GM11168 (cell line): ENCODE measurements at regions not wholly inside any gene's neighbourhood (a gene's known extent, or its start where the extent isn't known, plus 50 kb on each side); places are given as distances from the start of the nearest gene placed in this dataset.

Experiments
- in situ Hi-C: fragments of 300-500 bp; cut with MboI; formaldehyde crosslinking; loops from one replicate; pipeline ENCODE4 v1.12.0; 2022; ENCODE audit warnings: low sequenced_read_pairs; ENCODE audit not compliant: unreplicated experiment

DNA sequence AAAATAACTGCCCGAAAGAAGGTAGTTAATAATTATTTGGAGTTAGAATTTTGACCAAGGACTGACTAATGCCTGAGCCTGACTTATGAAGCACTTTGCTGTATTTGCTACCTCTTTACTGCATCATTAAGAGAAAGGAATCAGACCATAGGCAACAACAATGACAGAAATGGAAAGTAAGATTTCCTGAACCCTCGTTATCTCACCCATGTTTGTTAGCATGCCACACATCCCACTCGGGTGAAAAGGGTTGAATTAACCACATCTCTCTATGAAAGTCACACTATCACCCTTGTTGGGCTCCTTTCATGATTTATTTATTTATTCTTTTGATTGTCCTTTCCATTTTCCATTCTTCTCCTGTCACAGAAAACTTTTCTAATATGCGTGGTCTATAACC, 59.6 kb downstream of the OLIG3 start:
- in situ Hi-C loops, result no loop called here

DNA sequence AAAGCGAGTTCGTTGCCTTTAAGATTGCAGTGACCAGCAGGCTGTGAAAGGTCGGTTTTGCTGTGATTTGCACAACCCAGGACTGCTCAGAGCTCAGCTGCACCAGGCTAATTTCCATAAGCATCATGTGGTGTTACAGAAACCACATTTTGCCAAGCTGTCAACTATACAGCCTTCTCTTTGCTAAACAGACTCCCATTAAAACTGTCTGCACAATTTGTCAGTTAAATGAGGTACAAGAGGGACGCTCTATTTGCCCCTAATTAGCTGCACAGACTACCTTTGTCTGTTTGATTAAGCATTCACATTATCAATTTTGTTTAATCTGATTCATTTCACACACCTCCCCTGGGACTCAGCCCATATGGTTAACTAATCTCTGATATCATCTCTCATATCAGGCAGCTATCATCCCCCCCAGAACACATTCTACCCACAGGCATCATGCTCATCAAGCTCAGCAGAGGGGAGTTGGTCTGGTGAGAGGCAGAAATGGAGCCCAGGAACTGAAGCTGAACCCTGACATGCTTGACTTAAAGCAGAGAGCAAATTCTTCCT, 62.1 kb downstream of the OLIG3 start:
- in situ Hi-C loops, result no loop called here

- in situ Hi-C loops, result no loop called here
These were observed 63.2 kb downstream of the OLIG3 start for GRCh38 chr6:137430954-137431353.

DNA sequence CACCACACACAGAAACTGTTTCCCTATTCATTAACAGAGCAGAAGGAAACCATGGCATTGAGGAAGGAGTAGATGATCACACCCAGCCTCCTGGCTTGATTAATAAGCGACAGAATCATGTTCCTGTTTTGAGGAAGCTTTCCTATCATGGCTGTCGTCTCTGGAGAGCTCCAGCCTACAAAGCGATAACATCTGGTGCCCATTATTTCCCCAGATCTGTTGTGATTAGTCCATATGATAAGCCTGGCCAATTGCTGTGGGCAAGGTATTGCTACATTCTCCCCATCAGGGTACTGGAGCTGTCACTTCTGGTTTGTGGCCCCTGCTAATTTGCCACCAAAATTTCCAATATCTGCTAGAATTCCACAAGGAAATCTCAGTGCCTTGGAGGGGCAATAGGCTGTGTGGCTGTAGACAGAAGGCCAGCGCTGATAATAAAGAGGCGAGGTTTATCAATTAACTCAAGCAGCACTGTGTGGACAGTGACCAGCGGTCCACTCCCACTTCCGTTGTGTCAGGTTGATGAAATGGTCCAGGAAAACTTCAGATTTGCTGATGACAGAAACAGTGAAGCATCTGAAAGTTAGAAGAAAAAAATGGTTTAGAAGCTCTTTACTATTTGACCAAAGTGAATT, 66.4 kb downstream of the OLIG3 start:
- in situ Hi-C loops, result no loop called here

DNA sequence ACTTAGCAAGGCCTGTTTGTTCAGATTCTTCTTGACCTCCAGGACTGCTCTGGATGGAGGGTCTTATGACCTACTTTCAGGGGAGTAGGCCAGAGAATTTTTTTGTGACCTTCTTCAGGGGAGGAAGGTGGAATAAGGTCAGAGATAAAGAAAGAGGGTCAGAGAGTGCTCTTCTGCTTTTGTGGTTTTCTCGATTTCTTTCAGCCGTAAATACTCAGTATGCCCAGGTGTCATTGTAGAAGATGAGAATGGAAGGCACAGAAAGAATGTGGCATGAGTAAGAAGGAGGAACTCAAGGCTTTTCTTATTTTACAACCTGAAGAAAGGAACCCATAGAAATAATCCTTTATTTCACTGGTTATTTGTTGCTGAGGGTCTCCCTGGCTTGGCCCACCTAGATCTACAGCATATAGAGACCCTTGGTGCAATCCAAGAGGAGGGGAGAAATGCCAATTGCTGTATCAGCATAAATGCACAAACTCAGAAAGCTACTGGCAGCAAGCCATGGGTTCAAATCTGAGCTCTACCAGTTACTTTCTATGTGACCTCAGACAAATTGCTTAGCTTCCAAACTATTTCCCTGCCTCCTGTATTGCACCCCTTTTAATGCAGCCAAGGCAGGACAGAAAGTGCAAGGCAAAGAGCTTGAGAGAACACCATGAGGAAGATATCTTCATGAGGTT, 68.0 kb downstream of the OLIG3 start:
- in situ Hi-C loops, result no loop called here

DNA sequence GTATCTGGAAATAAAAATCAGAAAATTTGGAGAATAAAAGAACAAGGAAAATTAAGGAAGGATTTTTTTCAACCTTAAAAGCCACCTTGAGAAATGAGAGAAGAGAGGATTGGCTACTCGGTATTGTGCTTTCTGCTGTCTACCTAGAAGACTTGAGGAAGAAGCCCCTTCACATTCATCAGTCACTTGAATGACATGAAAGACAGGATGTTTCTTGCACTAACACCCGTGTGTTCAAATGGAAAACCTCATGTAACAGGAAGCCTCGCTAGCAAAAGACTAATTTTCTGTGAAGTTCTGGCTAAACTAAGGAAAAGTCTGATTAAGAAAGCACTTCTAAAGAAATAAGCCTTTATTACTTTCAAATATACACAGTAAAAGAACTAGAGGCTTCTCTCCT, 69.9 kb downstream of the OLIG3 start:
- in situ Hi-C loops, result no loop called here

DNA sequence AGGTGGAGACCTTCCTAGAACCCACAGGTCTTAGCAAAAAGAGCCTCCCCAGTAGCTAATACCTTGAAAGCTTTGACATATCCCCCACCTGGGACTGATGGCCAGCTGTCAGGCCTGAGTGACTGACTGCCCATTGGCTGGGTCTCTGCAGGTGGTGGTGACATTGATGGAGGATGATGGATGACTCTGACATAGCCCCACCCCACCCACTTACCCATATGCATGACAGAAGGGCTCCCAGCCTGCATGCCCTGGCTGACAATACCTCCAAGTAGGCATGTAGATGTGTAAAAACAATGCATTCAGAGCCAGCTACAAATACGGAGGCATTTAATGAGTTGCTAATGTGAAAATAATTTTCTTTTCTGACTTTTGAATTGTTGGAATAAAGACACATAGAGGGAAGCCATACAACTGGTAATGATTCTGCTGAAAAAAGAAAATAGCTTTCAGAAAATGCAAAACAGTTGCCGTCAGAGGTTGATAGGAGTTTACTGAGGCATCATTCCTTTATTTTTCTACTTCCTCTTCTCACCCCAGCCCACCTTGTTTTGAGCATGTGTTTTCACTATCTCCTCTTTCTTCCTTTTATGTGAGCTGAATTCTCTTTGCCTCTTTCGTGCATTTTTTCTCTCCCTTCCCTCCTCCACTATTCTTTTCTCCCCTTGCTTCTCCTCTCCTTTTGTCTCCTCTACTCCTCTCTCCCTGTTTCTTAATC, 70.6 kb downstream of the OLIG3 start:
- in situ Hi-C loops, result no loop called here

DNA sequence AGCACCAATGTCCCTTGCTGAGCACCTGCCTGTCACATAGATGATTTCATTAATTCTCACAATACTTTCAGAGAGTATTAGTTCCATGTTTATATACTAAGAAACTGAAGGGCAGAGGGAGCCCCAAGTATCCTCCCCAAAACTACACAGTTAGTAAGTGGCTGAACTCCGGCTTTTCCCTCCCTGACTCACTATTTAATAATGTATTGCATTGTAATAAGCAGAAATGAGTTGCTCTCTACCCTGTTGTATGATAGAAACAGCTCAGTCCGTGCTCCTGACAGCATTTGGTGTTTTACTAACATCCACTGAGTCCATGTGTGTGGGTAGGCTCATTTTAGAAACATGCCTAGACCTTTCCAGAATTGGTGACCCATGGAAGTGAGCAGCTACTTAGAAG, 76.8 kb downstream of the OLIG3 start:
- in situ Hi-C loops, result no loop called here

- in situ Hi-C loops, result no loop called here
These were observed 77.7 kb downstream of the OLIG3 start for GRCh38 chr6:137416376-137417109.

- in situ Hi-C loops, result no loop called here
These were observed 78.4 kb downstream of the OLIG3 start for GRCh38 chr6:137415834-137416190.

DNA sequence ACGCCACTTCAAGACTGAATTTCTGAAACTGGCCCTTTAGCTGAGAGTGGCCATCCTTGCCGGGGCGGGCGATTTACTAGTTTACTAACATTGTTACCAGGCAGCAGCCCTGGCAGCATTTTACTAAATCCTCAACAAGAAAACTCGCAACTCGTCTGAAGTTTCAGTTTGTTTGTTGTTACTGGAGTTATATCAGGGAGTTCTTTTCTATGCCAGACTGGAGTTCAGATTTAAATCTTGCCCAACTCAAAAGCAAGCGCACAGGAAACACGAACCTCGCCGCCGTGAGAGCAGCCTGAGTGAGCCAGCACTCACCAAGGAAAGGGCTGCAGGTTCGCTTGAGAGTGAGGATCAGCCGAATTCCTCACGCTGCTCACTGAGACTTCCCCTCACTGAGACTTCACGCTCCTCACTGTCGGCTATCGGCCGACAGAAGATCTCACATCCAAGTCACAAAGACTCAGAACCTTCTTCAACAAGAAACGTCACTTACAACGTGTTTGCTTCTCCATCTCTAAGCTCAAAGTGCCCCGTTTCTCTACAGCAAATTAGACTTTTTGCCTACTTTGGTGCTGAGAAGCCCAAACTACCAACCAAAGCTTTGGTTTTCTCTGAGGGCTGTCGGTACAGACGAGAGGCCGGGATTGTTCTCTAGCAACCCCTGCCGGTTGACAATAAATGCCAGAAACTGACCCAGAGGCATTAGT, 78.9 kb downstream of the OLIG3 start:
- in situ Hi-C loops, result no loop called here

GRCh38 chr6:137414599-137414998, 79.6 kb downstream of the OLIG3 start:
- in situ Hi-C loops, result no loop called here

DNA sequence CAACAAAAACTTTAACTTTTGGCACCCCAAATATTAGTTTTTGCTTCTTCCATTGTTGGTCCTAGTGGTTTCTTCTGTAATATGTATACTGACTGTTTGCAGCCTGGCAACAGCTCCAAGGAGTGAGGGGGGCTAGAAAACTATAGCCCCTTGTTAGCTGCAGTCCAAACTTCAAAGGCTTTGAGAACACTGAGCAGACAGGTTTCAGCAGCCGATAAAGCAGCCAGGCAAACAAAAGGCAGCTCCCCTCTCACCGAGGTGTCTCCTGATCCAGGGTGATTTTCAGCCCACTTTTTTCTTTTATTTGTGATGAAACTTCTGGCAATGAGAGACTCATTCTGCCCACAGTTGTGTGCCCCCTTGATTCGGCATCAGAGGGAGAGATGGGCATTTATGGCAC, 80.7 kb downstream of the OLIG3 start:
- in situ Hi-C loops, result no loop called here

GRCh38 chr6:137412562-137412961, 81.6 kb downstream of the OLIG3 start:
- in situ Hi-C loops, result no loop called here

GRCh38 chr6:137409266-137409777, 84.9 kb downstream of the OLIG3 start:
- in situ Hi-C loops, result no loop called here

DNA sequence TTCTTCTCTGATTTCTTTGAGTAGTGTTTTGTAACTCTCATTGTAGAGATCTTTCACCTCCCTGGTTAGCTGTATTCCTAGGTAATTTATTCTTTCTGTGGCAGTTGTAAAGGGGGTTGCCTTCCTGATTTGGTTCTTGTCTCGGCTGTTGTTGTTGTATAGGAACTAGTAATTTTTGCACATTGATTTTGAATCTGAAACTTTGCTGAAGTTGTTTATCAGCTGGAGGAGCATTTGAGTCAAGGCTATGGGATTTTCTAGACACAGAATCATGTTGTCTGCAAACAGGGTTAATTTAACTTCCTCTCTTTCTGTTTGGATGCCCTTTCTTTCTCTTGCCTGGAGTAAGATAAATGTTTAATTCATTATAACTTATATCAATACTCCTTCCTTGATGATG, 86.4 kb downstream of the OLIG3 start:
- in situ Hi-C loops, result no loop called here

- in situ Hi-C loops, result no loop called here
These were observed 88.4 kb downstream of the OLIG3 start for GRCh38 chr6:137405806-137406205.

DNA sequence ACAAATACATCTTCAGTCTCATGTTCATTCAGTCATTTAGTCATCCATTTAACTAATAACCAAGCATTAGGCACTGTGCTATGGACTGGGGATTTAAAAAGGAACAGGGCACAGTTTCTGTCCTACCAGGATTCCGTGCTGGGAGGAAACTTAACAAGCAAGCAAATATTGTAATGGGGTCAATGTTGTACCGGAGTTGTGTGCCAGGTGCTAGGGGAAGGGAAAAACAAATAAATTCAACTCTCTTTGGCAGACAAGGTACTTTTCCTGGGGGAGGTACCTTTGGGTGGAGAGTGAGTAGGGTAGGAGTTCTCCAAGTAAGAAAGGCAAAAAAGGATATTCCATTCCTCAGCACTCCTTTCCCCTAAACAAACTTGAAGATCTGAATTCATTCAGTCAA, 90.3 kb downstream of the OLIG3 start:
- in situ Hi-C loops, result no loop called here

- in situ Hi-C loops, result no loop called here
These were observed 90.8 kb downstream of the OLIG3 start for GRCh38 chr6:137403443-137403842.

GRCh38 chr6:137402143-137402680, 92.0 kb downstream of the OLIG3 start:
- in situ Hi-C loops, result no loop called here
